ENCODE measurements at regions not wholly inside any gene's neighbourhood (a gene's known extent, or its start where the extent isn't known, plus 50 kb on each side); places are given as distances from the start of the nearest gene placed in this dataset.

- no CpG with 5 or more reads among the region's 5 CpGs for WGBS (ENCODE audit: insufficient coverage)
- Histone ChIP-seq H3K27ac (ENCODE audit: low read length) (no peak overlapping the region), H3K9me3 (no peaks in the 10 kb centered on the region), H3K36me3 (ENCODE audit: control insufficient read depth in 2 of 2, extremely low read depth in 1 of 2, insufficient read depth in 1 of 2, low read length in 1 of 2) (no peaks in the 10 kb centered on the region), H3K4me1 (ENCODE audit: control insufficient read depth in 1 of 2, extremely low read depth in 1 of 2, insufficient read depth in 2 of 2, low read length in 2 of 2) (no peaks in the 10 kb centered on the region), H3K27me3 (replicated peaks in 1 of 2; ENCODE audit: control insufficient read depth in 2 of 2, extremely low read depth in 1 of 2, insufficient read depth in 2 of 2, low read length in 1 of 2) (no peaks in the 10 kb centered on the region), H3K4me3 (ENCODE audit: control insufficient read depth in 1 of 2, extremely low read depth in 1 of 2, low read length in 1 of 2) (no peak overlapping the region)
- no peak overlapping the region for H3K27ac Mint-ChIP-seq
- H3K27me3 Mint-ChIP-seq = no peaks in the 10 kb centered on the region
- no peaks in the 10 kb centered on the region for H3K4me1 Mint-ChIP-seq
- no peaks in the 10 kb centered on the region for H3K36me3 Mint-ChIP-seq
- no peak overlapping the region for H3K4me3 Mint-ChIP-seq
- no peak for DNase-seq
- CTCF ChIA-PET = no interaction called here
- peaks cover 4 to 16% (median 15%) of the 10 kb centered on the region in 3 donors for H3K9me3 Mint-ChIP-seq
- no peak for ATAC-seq (replicated peaks in 1 of 4)
- POLR2A ChIA-PET = no interaction called here
These were observed 894.9 kb upstream of the CTNND2 start for GRCh38 chr5:12799165-12799564.

GRCh38 chr5:12795333-12795663, 891.1 kb upstream of the CTNND2 start:
- Mint-ChIP-seq H3K36me3 (no peaks in the 10 kb centered on the region), H3K27me3 (no peaks in the 10 kb centered on the region), H3K4me1 (no peaks in the 10 kb centered on the region), H3K4me3 (no peak overlapping the region), H3K27ac (no peak overlapping the region), H3K9me3 (peaks cover 7 to 24% (median 21%) of the 10 kb centered on the region in 3 donors)
- Histone ChIP-seq H3K4me1 (ENCODE audit: control insufficient read depth in 1 of 2, extremely low read depth in 1 of 2, insufficient read depth in 2 of 2, low read length in 2 of 2) (no peaks in the 10 kb centered on the region), H3K36me3 (ENCODE audit: control insufficient read depth in 2 of 2, extremely low read depth in 1 of 2, insufficient read depth in 1 of 2, low read length in 1 of 2) (no peaks in the 10 kb centered on the region), H3K9me3 (no peaks in the 10 kb centered on the region), H3K27ac (ENCODE audit: low read length) (no peak overlapping the region), H3K27me3 (replicated peaks in 1 of 2; ENCODE audit: control insufficient read depth in 2 of 2, extremely low read depth in 1 of 2, insufficient read depth in 2 of 2, low read length in 1 of 2) (no peaks in the 10 kb centered on the region), H3K4me3 (ENCODE audit: control insufficient read depth in 1 of 2, extremely low read depth in 1 of 2, low read length in 1 of 2) (no peak overlapping the region)
- CTCF ChIA-PET = no interaction called here
- no peak for DNase-seq
- 95% methylated on average over 19 of the region's 19 CpGs for WGBS (ENCODE audit: insufficient coverage)
- POLR2A ChIA-PET = no interaction called here
- no peak for ATAC-seq (replicated peaks in 1 of 4)

- Histone ChIP-seq H3K9me3 (no peaks in the 10 kb centered on the region), H3K27ac (ENCODE audit: low read length) (no peak overlapping the region), H3K4me3 (ENCODE audit: control insufficient read depth in 1 of 2, extremely low read depth in 1 of 2, low read length in 1 of 2) (no peak overlapping the region), H3K27me3 (replicated peaks in 1 of 2; ENCODE audit: control insufficient read depth in 2 of 2, extremely low read depth in 1 of 2, insufficient read depth in 2 of 2, low read length in 1 of 2) (no peaks in the 10 kb centered on the region), H3K4me1 (ENCODE audit: control insufficient read depth in 1 of 2, extremely low read depth in 1 of 2, insufficient read depth in 2 of 2, low read length in 2 of 2) (no peaks in the 10 kb centered on the region), H3K36me3 (ENCODE audit: control insufficient read depth in 2 of 2, extremely low read depth in 1 of 2, insufficient read depth in 1 of 2, low read length in 1 of 2) (no peaks in the 10 kb centered on the region)
- WGBS (ENCODE audit: insufficient coverage) = 94% methylated on average over 53 of the region's 53 CpGs
- Mint-ChIP-seq H3K4me3 (no peak overlapping the region), H3K27me3 (no peaks in the 10 kb centered on the region), H3K9me3 (peaks cover 7 to 24% (median 19%) of the 10 kb centered on the region in 3 donors), H3K27ac (no peak overlapping the region), H3K4me1 (no peaks in the 10 kb centered on the region), H3K36me3 (no peaks in the 10 kb centered on the region)
- POLR2A ChIA-PET = no interaction called here
- CTCF ChIA-PET = no interaction called here
- ATAC-seq (replicated peaks in 1 of 4) (no peak), DNase-seq (no peak)
These were observed 890.5 kb upstream of the CTNND2 start for GRCh38 chr5:12794476-12795332.

GRCh38 chr5:12793373-12793772, 889.1 kb upstream of the CTNND2 start:
- no CpG with 5 or more reads among the region's 1 CpG for WGBS (ENCODE audit: insufficient coverage)
- Mint-ChIP-seq H3K9me3 (peaks cover 12 to 27% (median 17%) of the 10 kb centered on the region in 3 donors), H3K27me3 (no peaks in the 10 kb centered on the region), H3K36me3 (no peaks in the 10 kb centered on the region), H3K4me3 (no peak overlapping the region), H3K27ac (no peak overlapping the region), H3K4me1 (no peaks in the 10 kb centered on the region)
- Histone ChIP-seq H3K9me3 (no peaks in the 10 kb centered on the region), H3K36me3 (ENCODE audit: control insufficient read depth in 2 of 2, extremely low read depth in 1 of 2, insufficient read depth in 1 of 2, low read length in 1 of 2) (no peaks in the 10 kb centered on the region), H3K4me1 (ENCODE audit: control insufficient read depth in 1 of 2, extremely low read depth in 1 of 2, insufficient read depth in 2 of 2, low read length in 2 of 2) (no peaks in the 10 kb centered on the region), H3K27me3 (replicated peaks in 1 of 2; ENCODE audit: control insufficient read depth in 2 of 2, extremely low read depth in 1 of 2, insufficient read depth in 2 of 2, low read length in 1 of 2) (no peaks in the 10 kb centered on the region), H3K27ac (ENCODE audit: low read length) (no peak overlapping the region), H3K4me3 (ENCODE audit: control insufficient read depth in 1 of 2, extremely low read depth in 1 of 2, low read length in 1 of 2) (no peak overlapping the region)
- POLR2A ChIA-PET = no interaction called here
- CTCF ChIA-PET = no interaction called here
- DNase-seq (no peak), ATAC-seq (replicated peaks in 1 of 4) (no peak)

- Mint-ChIP-seq H3K27me3 (no peaks in the 10 kb centered on the region), H3K36me3 (no peaks in the 10 kb centered on the region), H3K27ac (no peak overlapping the region), H3K9me3 (peaks cover 8 to 12% (median 10%) of the 10 kb centered on the region in 3 donors), H3K4me3 (no peak overlapping the region), H3K4me1 (no peaks in the 10 kb centered on the region)
- no peaks in the 10 kb centered on the region for H3K4me1 ChIP-seq (ENCODE audit: control insufficient read depth in 1 of 2, extremely low read depth in 1 of 2, insufficient read depth in 2 of 2, low read length in 2 of 2)
- WGBS (ENCODE audit: insufficient coverage) = no CpG with 5 or more reads among the region's 5 CpGs
- no peak for ATAC-seq (replicated peaks in 1 of 4)
- H3K27ac ChIP-seq (ENCODE audit: low read length) = no peak overlapping the region
- no peaks in the 10 kb centered on the region for H3K36me3 ChIP-seq (ENCODE audit: control insufficient read depth in 2 of 2, extremely low read depth in 1 of 2, insufficient read depth in 1 of 2, low read length in 1 of 2)
- no peak overlapping the region for H3K4me3 ChIP-seq (ENCODE audit: control insufficient read depth in 1 of 2, extremely low read depth in 1 of 2, low read length in 1 of 2)
- no peaks in the 10 kb centered on the region for H3K27me3 ChIP-seq (replicated peaks in 1 of 2; ENCODE audit: control insufficient read depth in 2 of 2, extremely low read depth in 1 of 2, insufficient read depth in 2 of 2, low read length in 1 of 2)
- ChIA-PET CTCF (no interaction called here), POLR2A (no interaction called here)
- no peaks in the 10 kb centered on the region for H3K9me3 ChIP-seq
- no peak for DNase-seq
These were observed 876.3 kb upstream of the CTNND2 start for GRCh38 chr5:12780536-12780935.

GRCh38 chr5:12777342-12777741, 873.1 kb upstream of the CTNND2 start:
- peaks cover 7 to 16% (median 13%) of the 10 kb centered on the region in 3 donors for H3K9me3 Mint-ChIP-seq
- no peaks in the 10 kb centered on the region for H3K27me3 Mint-ChIP-seq
- no peaks in the 10 kb centered on the region for H3K4me1 Mint-ChIP-seq
- Histone ChIP-seq H3K36me3 (ENCODE audit: control insufficient read depth in 2 of 2, extremely low read depth in 1 of 2, insufficient read depth in 1 of 2, low read length in 1 of 2) (no peaks in the 10 kb centered on the region), H3K9me3 (no peaks in the 10 kb centered on the region), H3K4me1 (ENCODE audit: control insufficient read depth in 1 of 2, extremely low read depth in 1 of 2, insufficient read depth in 2 of 2, low read length in 2 of 2) (no peaks in the 10 kb centered on the region), H3K27ac (ENCODE audit: low read length) (no peak overlapping the region), H3K27me3 (replicated peaks in 1 of 2; ENCODE audit: control insufficient read depth in 2 of 2, extremely low read depth in 1 of 2, insufficient read depth in 2 of 2, low read length in 1 of 2) (no peaks in the 10 kb centered on the region), H3K4me3 (ENCODE audit: control insufficient read depth in 1 of 2, extremely low read depth in 1 of 2, low read length in 1 of 2) (no peak overlapping the region)
- no peak for DNase-seq
- ChIA-PET CTCF (no interaction called here), POLR2A (no interaction called here)
- 100% methylated on average over 3 of the region's 3 CpGs for WGBS (ENCODE audit: insufficient coverage)
- ATAC-seq (replicated peaks in 1 of 4) = no peak
- H3K4me3 Mint-ChIP-seq = no peak overlapping the region
- no peak overlapping the region for H3K27ac Mint-ChIP-seq
- H3K36me3 Mint-ChIP-seq = no peaks in the 10 kb centered on the region

- H3K4me3 ChIP-seq (ENCODE audit: control insufficient read depth in 1 of 2, extremely low read depth in 1 of 2, low read length in 1 of 2) = no peak overlapping the region
- no peak overlapping the region for H3K4me3 Mint-ChIP-seq
- no peaks in the 10 kb centered on the region for H3K27me3 Mint-ChIP-seq
- H3K27me3 ChIP-seq (replicated peaks in 1 of 2; ENCODE audit: control insufficient read depth in 2 of 2, extremely low read depth in 1 of 2, insufficient read depth in 2 of 2, low read length in 1 of 2) = no peaks in the 10 kb centered on the region
- H3K36me3 Mint-ChIP-seq = no peaks in the 10 kb centered on the region
- no peak for ATAC-seq (replicated peaks in 1 of 4)
- CTCF ChIA-PET = no interaction called here
- H3K27ac ChIP-seq (ENCODE audit: low read length) = no peak overlapping the region
- peaks cover 2 to 16% (median 12%) of the 10 kb centered on the region in 3 donors for H3K9me3 Mint-ChIP-seq
- H3K4me1 Mint-ChIP-seq = no peaks in the 10 kb centered on the region
- H3K36me3 ChIP-seq (ENCODE audit: control insufficient read depth in 2 of 2, extremely low read depth in 1 of 2, insufficient read depth in 1 of 2, low read length in 1 of 2) = no peaks in the 10 kb centered on the region
- no peak overlapping the region for H3K27ac Mint-ChIP-seq
- H3K9me3 ChIP-seq = no peaks in the 10 kb centered on the region
- POLR2A ChIA-PET = no interaction called here
- WGBS (ENCODE audit: insufficient coverage) = 59% methylated on average over 3 of the region's 4 CpGs
- no peak for DNase-seq
- H3K4me1 ChIP-seq (ENCODE audit: control insufficient read depth in 1 of 2, extremely low read depth in 1 of 2, insufficient read depth in 2 of 2, low read length in 2 of 2) = no peaks in the 10 kb centered on the region
These were observed 868.0 kb upstream of the CTNND2 start for GRCh38 chr5:12772276-12772675.
